OCI-LY3 (cell line): ENCODE measurements at regions not wholly inside any gene's neighbourhood (a gene's known extent, or its start where the extent isn't known, plus 50 kb on each side); places are given as distances from the start of the nearest gene placed in this dataset.

Source experiments
- CTCF ChIP-seq: fragments of 200-600, 300-600 bp; sonication (generic); IDR thresholded peaks from 2 replicates; pipeline ENCODE4 v1.5.1; 2014; ENCODE audit warnings: antibody characterized with exemption, low read length, low read depth
- EZH2phosphoT487 ChIP-seq: fragments of 200-600 bp; shearing (Covaris generic); IDR thresholded peaks from 2 replicates; pipeline ENCODE4 v1.6.1; 2018; ENCODE audit warnings: antibody characterized with exemption, mixed run types, low read depth

GRCh38 chr4:116702949-116703348 is 382.4 kb downstream of the TRAM1L1 start:
- TF ChIP-seq EZH2phosphoT487 (no peak), CTCF (peak; percentile 56)
